Naive thymus-derived CD8-positive, alpha-beta T cell (primary cell): ENCODE measurements at regions not wholly inside any gene's neighbourhood (a gene's known extent, or its start where the extent isn't known, plus 50 kb on each side); places are given as distances from the start of the nearest gene placed in this dataset.

ENCODE experiments used
- ATAC-seq, 2 donors: fragments of 150-1000 bp; cut with Tn5 transposase in 1 of 2; sonication (Bioruptor Pico), chemical (Tn5 transposase) in 1 of 2; 1 replicate in 1 of 2; 2 replicates in 1 of 2; pipeline ENCODE4 v1.10.0; 2021; ENCODE audit warnings: mild to moderate bottlenecking in 2 of 2, moderate library complexity in 2 of 2
- POLR2A ChIA-PET: fragments of 350-600 bp; sonication (Branson Sonifier 250); formaldehyde crosslinking; loops from one replicate; lab custom pipeline; 2021; ENCODE audit warnings: antibody characterized with exemption; lab: Charles Lee
- DNase-seq, 10 donors: peaks; one replicate each; pipeline versions ENCODE4 v3.0.0 to v3.0.0-alpha.2; 2020 to 2022
- H3K27ac Mint-ChIP-seq, 10 donors: one replicate each; pipeline ENCODE4 v1.8.0; 2020 to 2022; ENCODE audit warnings: mild to moderate bottlenecking in 10 of 10, mixed read lengths in 10 of 10, moderate library complexity in 4 of 10, inconsistent platforms in 1 of 10
- H3K27me3 Mint-ChIP-seq, 5 donors: one replicate each; pipeline ENCODE4 v1.8.0; 2021 to 2022; ENCODE audit warnings: mixed read lengths in 5 of 5
- H3K36me3 Mint-ChIP-seq, 3 donors: one replicate each; pipeline ENCODE4 v1.8.0; 2020 to 2022; ENCODE audit warnings: mixed read lengths in 3 of 3, mild to moderate bottlenecking in 2 of 3, inconsistent platforms in 1 of 3
- H3K4me1 Mint-ChIP-seq, 4 donors: one replicate each; pipeline ENCODE4 v1.8.0; 2021 to 2022; ENCODE audit warnings: mixed read lengths in 4 of 4
- H3K4me3 Mint-ChIP-seq, 10 donors: one replicate each; pipeline ENCODE4 v1.8.0; 2020 to 2022; ENCODE audit warnings: mild to moderate bottlenecking in 10 of 10, mixed read lengths in 10 of 10, moderate library complexity in 6 of 10, inconsistent platforms in 1 of 10
- H3K9me3 Mint-ChIP-seq, 9 donors: one replicate each; pipeline ENCODE4 v1.8.0; 2020 to 2022; ENCODE audit warnings: mixed read lengths in 9 of 9, mild to moderate bottlenecking in 3 of 9, inconsistent platforms in 1 of 9, moderate library complexity in 1 of 9

- no peak for DNase-seq
- peaks cover 0 to 26% (median 11%) of the 10 kb centered on the region in 9 donors for H3K9me3 Mint-ChIP-seq
- no peak overlapping the region for H3K4me3 Mint-ChIP-seq
- no peak for ATAC-seq
- no peaks in the 10 kb centered on the region for H3K4me1 Mint-ChIP-seq
- H3K27me3 Mint-ChIP-seq = no peaks in the 10 kb centered on the region
- H3K36me3 Mint-ChIP-seq = no peaks in the 10 kb centered on the region
- no peak overlapping the region for H3K27ac Mint-ChIP-seq
- POLR2A ChIA-PET = no interaction called here
These were observed 382.1 kb upstream of the CDH18 start for GRCh38 chr5:20370061-20370460.

GRCh38 chr5:20369518-20369885 lies 381.5 kb upstream of the CDH18 start:
- Mint-ChIP-seq H3K4me3 (no peak overlapping the region), H3K9me3 (peaks cover 0 to 26% (median 13%) of the 10 kb centered on the region in 9 donors), H3K36me3 (no peaks in the 10 kb centered on the region), H3K27me3 (no peaks in the 10 kb centered on the region), H3K4me1 (no peaks in the 10 kb centered on the region), H3K27ac (no peak overlapping the region)
- DNase-seq (no peak), ATAC-seq (no peak)
- POLR2A ChIA-PET = no interaction called here

GRCh38 chr5:20368571-20369517 lies 380.8 kb upstream of the CDH18 start:
- Mint-ChIP-seq H3K4me1 (no peaks in the 10 kb centered on the region), H3K9me3 (peaks cover 0 to 26% (median 13%) of the 10 kb centered on the region in 9 donors), H3K4me3 (no peak overlapping the region), H3K27me3 (no peaks in the 10 kb centered on the region), H3K27ac (no peak overlapping the region), H3K36me3 (no peaks in the 10 kb centered on the region)
- DNase-seq (no peak), ATAC-seq (no peak)
- POLR2A ChIA-PET = no interaction called here

GRCh38 chr5:20367178-20367577 lies 379.2 kb upstream of the CDH18 start:
- Mint-ChIP-seq H3K27me3 (no peaks in the 10 kb centered on the region), H3K27ac (no peak overlapping the region), H3K4me1 (no peaks in the 10 kb centered on the region), H3K4me3 (no peak overlapping the region), H3K9me3 (peaks cover 0 to 33% (median 12%) of the 10 kb centered on the region in 9 donors), H3K36me3 (no peaks in the 10 kb centered on the region)
- POLR2A ChIA-PET = no interaction called here
- ATAC-seq (no peak), DNase-seq (no peak)

- DNase-seq = no peak
- no peak overlapping the region for H3K27ac Mint-ChIP-seq
- POLR2A ChIA-PET = no interaction called here
- H3K36me3 Mint-ChIP-seq = no peaks in the 10 kb centered on the region
- H3K9me3 Mint-ChIP-seq = peaks cover 2 to 23% (median 8%) of the 10 kb centered on the region in 9 donors
- H3K27me3 Mint-ChIP-seq = no peaks in the 10 kb centered on the region
- no peak for ATAC-seq
- no peaks in the 10 kb centered on the region for H3K4me1 Mint-ChIP-seq
- H3K4me3 Mint-ChIP-seq = no peak overlapping the region
These were observed 372.3 kb upstream of the CDH18 start for GRCh38 chr5:20360263-20360662.

- POLR2A ChIA-PET = no interaction called here
- H3K4me1 Mint-ChIP-seq = no peaks in the 10 kb centered on the region
- peaks cover 0 to 23% (median 6%) of the 10 kb centered on the region in 9 donors for H3K9me3 Mint-ChIP-seq
- no peaks in the 10 kb centered on the region for H3K27me3 Mint-ChIP-seq
- no peaks in the 10 kb centered on the region for H3K36me3 Mint-ChIP-seq
- ATAC-seq (no peak), DNase-seq (no peak)
- no peak overlapping the region for H3K4me3 Mint-ChIP-seq
- H3K27ac Mint-ChIP-seq = no peak overlapping the region
These were observed 371.4 kb upstream of the CDH18 start for GRCh38 chr5:20359377-20359776.

GRCh38 chr5:20353499-20353898 lies 365.5 kb upstream of the CDH18 start:
- H3K4me1 Mint-ChIP-seq = no peaks in the 10 kb centered on the region
- H3K9me3 Mint-ChIP-seq = peaks cover 3 to 18% (median 6%) of the 10 kb centered on the region in 9 donors
- H3K4me3 Mint-ChIP-seq = no peak overlapping the region
- ATAC-seq (no peak), DNase-seq (no peak)
- no peak overlapping the region for H3K27ac Mint-ChIP-seq
- no peaks in the 10 kb centered on the region for H3K27me3 Mint-ChIP-seq
- POLR2A ChIA-PET = no interaction called here
- H3K36me3 Mint-ChIP-seq = no peaks in the 10 kb centered on the region

GRCh38 chr5:20351849-20352248 lies 363.8 kb upstream of the CDH18 start:
- peaks cover 0 to 13% (median 5%) of the 10 kb centered on the region in 9 donors for H3K9me3 Mint-ChIP-seq
- POLR2A ChIA-PET = no interaction called here
- no peak overlapping the region for H3K4me3 Mint-ChIP-seq
- no peaks in the 10 kb centered on the region for H3K27me3 Mint-ChIP-seq
- H3K4me1 Mint-ChIP-seq = no peaks in the 10 kb centered on the region
- H3K36me3 Mint-ChIP-seq = no peaks in the 10 kb centered on the region
- DNase-seq (no peak), ATAC-seq (no peak)
- H3K27ac Mint-ChIP-seq = no peak overlapping the region

- ATAC-seq (no peak), DNase-seq (no peak)
- no peaks in the 10 kb centered on the region for H3K27me3 Mint-ChIP-seq
- H3K36me3 Mint-ChIP-seq = no peaks in the 10 kb centered on the region
- no peak overlapping the region for H3K27ac Mint-ChIP-seq
- peaks cover 0 to 10% (median 8%) of the 10 kb centered on the region in 9 donors for H3K9me3 Mint-ChIP-seq
- H3K4me3 Mint-ChIP-seq = no peak overlapping the region
- POLR2A ChIA-PET = no interaction called here
- H3K4me1 Mint-ChIP-seq = no peaks in the 10 kb centered on the region
These were observed 360.3 kb upstream of the CDH18 start for GRCh38 chr5:20348321-20348720.

GRCh38 chr5:20347334-20347733 lies 359.3 kb upstream of the CDH18 start:
- Mint-ChIP-seq H3K4me1 (no peaks in the 10 kb centered on the region), H3K36me3 (no peaks in the 10 kb centered on the region), H3K27me3 (no peaks in the 10 kb centered on the region), H3K4me3 (no peak overlapping the region), H3K27ac (no peak overlapping the region), H3K9me3 (peaks cover 0 to 14% (median 9%) of the 10 kb centered on the region in 9 donors)
- POLR2A ChIA-PET = no interaction called here
- ATAC-seq (no peak), DNase-seq (no peak)

GRCh38 chr5:20340126-20340525 lies 352.1 kb upstream of the CDH18 start:
- peaks cover 4 to 43% (median 21%) of the 10 kb centered on the region in 9 donors for H3K9me3 Mint-ChIP-seq
- no peaks in the 10 kb centered on the region for H3K4me1 Mint-ChIP-seq
- ATAC-seq = no peak
- H3K4me3 Mint-ChIP-seq = no peak overlapping the region
- no peak overlapping the region for H3K27ac Mint-ChIP-seq
- DNase-seq = no peak
- POLR2A ChIA-PET = no interaction called here
- no peaks in the 10 kb centered on the region for H3K27me3 Mint-ChIP-seq
- peaks cover 0 to 8% (median 0%) of the 10 kb centered on the region in 3 donors for H3K36me3 Mint-ChIP-seq

GRCh38 chr5:20335978-20336377 lies 348.0 kb upstream of the CDH18 start:
- DNase-seq = no peak
- H3K9me3 Mint-ChIP-seq = peaks cover 2 to 50% (median 19%) of the 10 kb centered on the region in 9 donors
- POLR2A ChIA-PET = no interaction called here
- peaks cover 0 to 4% (median 0%) of the 10 kb centered on the region in 3 donors for H3K36me3 Mint-ChIP-seq
- no peaks in the 10 kb centered on the region for H3K27me3 Mint-ChIP-seq
- no peak for ATAC-seq
- H3K27ac Mint-ChIP-seq = no peak overlapping the region
- no peak overlapping the region for H3K4me3 Mint-ChIP-seq
- no peaks in the 10 kb centered on the region for H3K4me1 Mint-ChIP-seq

- no peak overlapping the region for H3K27ac Mint-ChIP-seq
- no peaks in the 10 kb centered on the region for H3K4me1 Mint-ChIP-seq
- no peak for ATAC-seq
- no peak overlapping the region for H3K4me3 Mint-ChIP-seq
- peaks cover 0 to 11% (median 0%) of the 10 kb centered on the region in 3 donors for H3K36me3 Mint-ChIP-seq
- peaks cover 4 to 31% (median 25%) of the 10 kb centered on the region in 9 donors for H3K9me3 Mint-ChIP-seq
- no peaks in the 10 kb centered on the region for H3K27me3 Mint-ChIP-seq
- POLR2A ChIA-PET = no interaction called here
- no peak for DNase-seq
These were observed 343.8 kb upstream of the CDH18 start for GRCh38 chr5:20331826-20332225.
